A549 (cell line): ENCODE measurements at regions not wholly inside any gene's neighbourhood (a gene's known extent, or its start where the extent isn't known, plus 50 kb on each side); places are given as distances from the start of the nearest gene placed in this dataset.

Experiments used
- ATAC-seq, 2 experiments: fragments of 200-7000 bp in 1 of 2; fragments of >200 bp in 1 of 2; cut with Nextera tagmentation in 1 of 2; cut with Tn5 transposase in 1 of 2; 3 replicates each; pipeline versions ENCODE4 v1.8.0 to v1.9.1; 2018 to 2020; ENCODE audit warnings: mild to moderate bottlenecking in 1 of 2, moderate library complexity in 1 of 2
- CTCF ChIA-PET: fragments of 300-600 bp; sonication (Branson Sonifier 250); formaldehyde crosslinking; extraction: SDS; loops from one replicate; lab custom pipeline; 2021; ENCODE audit warnings: antibody characterized with exemption, inconsistent platforms; lab: Yijun Ruan, JAX
- POLR2A ChIA-PET: fragments of 350-600 bp; formaldehyde crosslinking; extraction: SDS; loops from one replicate; lab custom pipeline; 2021; ENCODE audit warnings: antibody characterized with exemption, inconsistent platforms; lab: Yijun Ruan, JAX
- DNase-seq, 2 experiments: peaks; one replicate each; pipeline versions ENCODE4 v3.0.0 to v3.0.0-alpha.2; 2011 to 2016; ENCODE audit warnings: low read depth in 1 of 2, low spot score in 1 of 2
- FAIRE-seq: peaks from 2 replicates; lab custom pipeline; 2011; peaks lifted over from hg19 to GRCh38; lab: Jason Lieb, UNC
- H3K27ac ChIP-seq, 2 experiments: fragments of >200 bp; sonication (Bioruptor Twin); formaldehyde crosslinking; 3 replicates each; pipeline ENCODE4 v1.5.1; 2016 to 2017
- H3K4me1 ChIP-seq: fragments of >200 bp; sonication (Bioruptor Twin); formaldehyde crosslinking; 3 replicates; pipeline ENCODE4 v1.6.1; 2016
- H3K4me2 ChIP-seq: fragments of >200 bp; sonication (Bioruptor Twin); formaldehyde crosslinking; 3 replicates; pipeline ENCODE4 v1.6.1; 2016
- H3K4me3 ChIP-seq: fragments of >200 bp; sonication (Bioruptor Twin); formaldehyde crosslinking; 3 replicates; pipeline ENCODE4 v1.5.1; 2016
- H3K9me3 ChIP-seq: fragments of >200 bp; sonication (Bioruptor Twin); formaldehyde crosslinking; 3 replicates; pipeline ENCODE4 v1.6.1; 2016
- CEBPB ChIP-seq, 2 experiments: fragments of >200 bp in 1 of 2; sonication (Bioruptor Twin) in 1 of 2; formaldehyde crosslinking in 1 of 2; IDR thresholded peaks; 2 replicates each; pipeline ENCODE4 v1.6.1; 2012 to 2016
- EP300 ChIP-seq, 2 experiments: fragments of >200 bp; sonication (Bioruptor Twin); formaldehyde crosslinking; IDR thresholded peaks; 2 replicates in 1 of 2; 3 replicates in 1 of 2; pipeline ENCODE4 v1.6.1; 2016 to 2017
- FOSL2 ChIP-seq, 2 experiments: fragments of 450-650 bp in 1 of 2; fragments of >200 bp in 1 of 2; sonication (Bioruptor Twin) in 1 of 2; formaldehyde crosslinking; IDR thresholded peaks; 2 replicates each; pipeline versions ENCODE4 v1.5.0 to v1.6.1; 2016 to 2020; ENCODE audit warnings: mild to moderate bottlenecking in 1 of 2, moderate library complexity in 1 of 2
- JUNB ChIP-seq: fragments of >200 bp; sonication (Bioruptor Twin); formaldehyde crosslinking; IDR thresholded peaks from 2 replicates; pipeline ENCODE4 v1.6.1; 2016
- KDM1A ChIP-seq: fragments of 200-600 bp; sonication (generic); IDR thresholded peaks from 2 replicates; pipeline ENCODE4 v1.6.1; 2016; ENCODE audit warnings: low read depth, mild to moderate bottlenecking
- KDM5A ChIP-seq: fragments of 200-600 bp; sonication (generic); IDR thresholded peaks from 2 replicates; pipeline ENCODE4 v1.6.1; 2016; ENCODE audit warnings: antibody characterized with exemption, mild to moderate bottlenecking
- MAZ ChIP-seq: fragments of 150-350 bp; IDR thresholded peaks from 2 replicates; pipeline ENCODE4 v1.6.1; 2014; ENCODE audit warnings: antibody characterized with exemption, low read depth, low read length, borderline replicate concordance
- MYC ChIP-seq: IDR thresholded peaks from 2 replicates; pipeline ENCODE4 v1.6.1; 2012; ENCODE audit warnings: mild to moderate bottlenecking, inconsistent platforms, low read length, improper control_type of control experiment, borderline replicate concordance
- RAD21 ChIP-seq, 2 experiments: fragments of >200 bp in 1 of 2; sonication (Bioruptor Twin) in 1 of 2; formaldehyde crosslinking in 1 of 2; IDR thresholded peaks in 1 of 2; conservative IDR thresholded peaks in 1 of 2; 2 replicates in 1 of 2; 3 replicates in 1 of 2; pipeline ENCODE4 v1.6.1; 2012 to 2018; ENCODE audit warnings: inconsistent platforms in 1 of 2
- RARB ChIP-seq: fragments of 250-450 bp; sonication (Bioruptor Pico); IDR thresholded peaks from 2 replicates; pipeline ENCODE4 v1.8.0; 2021; ENCODE audit warnings: mild to moderate bottlenecking, moderate library complexity
- RFX5 ChIP-seq: fragments of 450-650 bp; IDR thresholded peaks from 2 replicates; pipeline ENCODE4 v1.7.1; 2014; ENCODE audit warnings: antibody characterized with exemption, mild to moderate bottlenecking, moderate library complexity
- SMC3 ChIP-seq: fragments of >200 bp; sonication (Bioruptor Twin); formaldehyde crosslinking; IDR thresholded peaks from 3 replicates; pipeline ENCODE4 v1.6.1; 2018; ENCODE audit warnings: inconsistent platforms
- TFCP2L1 ChIP-seq: fragments of 250-450 bp; sonication (Bioruptor Pico); IDR thresholded peaks from 2 replicates; pipeline ENCODE4 v1.5.0; 2021; ENCODE audit warnings: mild to moderate bottlenecking
- TP53 ChIP-seq: fragments of 250-450 bp; sonication (Bioruptor Pico); IDR thresholded peaks from 2 replicates; pipeline ENCODE4 v1.5.0; 2021; ENCODE audit warnings: mild to moderate bottlenecking, moderate library complexity
- ZNF302 ChIP-seq: fragments of 250-450 bp; sonication (Bioruptor Pico); IDR thresholded peaks from 2 replicates; pipeline ENCODE4 v1.9.0; 2021; ENCODE audit warnings: inconsistent platforms, mild to moderate bottlenecking, moderate library complexity
- ZSCAN20 ChIP-seq: fragments of 250-450 bp; sonication (Bioruptor Pico); IDR thresholded peaks from 2 replicates; pipeline ENCODE4 v1.8.0; 2022; ENCODE audit warnings: mild to moderate bottlenecking, moderate library complexity
- TF ChIP-seq, protein P1 (sequence below): fragments of 250-450 bp; sonication (Bioruptor Pico); IDR thresholded peaks from 2 replicates; pipeline ENCODE4 v1.5.0; 2021; ENCODE audit warnings: mild to moderate bottlenecking, moderate library complexity, borderline replicate concordance
- TF ChIP-seq, protein P2 (sequence below): fragments of 200-600 bp; sonication (generic); IDR thresholded peaks from 2 replicates; pipeline ENCODE4 v1.6.1; 2016; ENCODE audit warnings: antibody characterized with exemption, mild to moderate bottlenecking, moderate library complexity
- TF ChIP-seq, protein P3 (sequence below): fragments of >200 bp; sonication (Bioruptor Twin); formaldehyde crosslinking; IDR thresholded peaks from 3 replicates; pipeline ENCODE4 v1.6.1; 2016
- TF ChIP-seq, protein P4 (sequence below): fragments of >200 bp; sonication (Bioruptor Twin); formaldehyde crosslinking; IDR thresholded peaks from 3 replicates; pipeline ENCODE4 v1.5.1; 2016

DNA sequence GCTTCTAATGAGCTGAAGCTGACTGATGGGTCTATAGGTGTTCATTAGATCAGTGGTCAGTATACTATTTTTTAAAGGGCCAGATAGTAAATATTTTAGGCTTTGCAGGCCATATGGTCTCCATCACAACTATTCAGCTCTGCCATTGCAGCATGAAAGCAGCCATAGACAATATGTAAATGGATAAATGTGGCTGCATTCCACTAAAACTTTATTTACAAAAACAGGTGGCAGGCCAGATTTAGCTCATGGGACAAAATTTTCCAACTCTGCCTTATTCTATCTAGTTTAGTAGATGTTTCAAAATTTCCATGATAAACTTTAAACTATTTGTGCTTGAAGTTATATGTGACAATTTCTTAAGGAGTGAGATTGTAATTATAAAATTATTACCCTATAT lies 339.3 kb downstream of the ABCC12 start:
- CTCF ChIA-PET, result no interaction called here
- POLR2A ChIA-PET, result no interaction called here
- TF ChIP-seq JUNB (no peak), TP53 (CRISPR knock-in tag) (no peak), RAD21 (conservative IDR thresholded peaks at IDR 0.05 in 1 of 2, IDR thresholded peaks at IDR 0.05 in 1 of 2) (no peak), RFX5 (no peak), CEBPB (IDR thresholded peaks at IDR 0.05) (no peak), KDM5A (no peak), MAZ (no peak), KDM1A (no peak), ZNF302 (CRISPR knock-in tag) (no peak), FOSL2 (IDR thresholded peaks at IDR 0.05) (no peak), FOSL2 (CRISPR knock-in tag; IDR thresholded peaks at IDR 0.05) (no peak), RARB (CRISPR knock-in tag) (no peak), SMC3 (no peak), MYC (no peak), ZSCAN20 (no peak), TFCP2L1 (CRISPR knock-in tag) (no peak), EP300 (IDR thresholded peaks at IDR 0.05) (no peak)
- TF ChIP-seq, protein P1, sequence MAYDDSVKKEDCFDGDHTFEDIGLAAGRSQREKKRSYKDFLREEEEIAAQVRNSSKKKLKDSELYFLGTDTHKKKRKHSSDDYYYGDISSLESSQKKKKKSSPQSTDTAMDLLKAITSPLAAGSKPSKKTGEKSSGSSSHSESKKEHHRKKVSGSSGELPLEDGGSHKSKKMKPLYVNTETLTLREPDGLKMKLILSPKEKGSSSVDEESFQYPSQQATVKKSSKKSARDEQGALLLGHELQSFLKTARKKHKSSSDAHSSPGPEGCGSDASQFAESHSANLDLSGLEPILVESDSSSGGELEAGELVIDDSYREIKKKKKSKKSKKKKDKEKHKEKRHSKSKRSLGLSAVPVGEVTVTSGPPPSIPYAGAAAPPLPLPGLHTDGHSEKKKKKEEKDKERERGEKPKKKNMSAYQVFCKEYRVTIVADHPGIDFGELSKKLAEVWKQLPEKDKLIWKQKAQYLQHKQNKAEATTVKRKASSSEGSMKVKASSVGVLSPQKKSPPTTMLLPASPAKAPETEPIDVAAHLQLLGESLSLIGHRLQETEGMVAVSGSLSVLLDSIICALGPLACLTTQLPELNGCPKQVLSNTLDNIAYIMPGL (CRISPR knock-in tag), result no peak
- TF ChIP-seq, protein P2, sequence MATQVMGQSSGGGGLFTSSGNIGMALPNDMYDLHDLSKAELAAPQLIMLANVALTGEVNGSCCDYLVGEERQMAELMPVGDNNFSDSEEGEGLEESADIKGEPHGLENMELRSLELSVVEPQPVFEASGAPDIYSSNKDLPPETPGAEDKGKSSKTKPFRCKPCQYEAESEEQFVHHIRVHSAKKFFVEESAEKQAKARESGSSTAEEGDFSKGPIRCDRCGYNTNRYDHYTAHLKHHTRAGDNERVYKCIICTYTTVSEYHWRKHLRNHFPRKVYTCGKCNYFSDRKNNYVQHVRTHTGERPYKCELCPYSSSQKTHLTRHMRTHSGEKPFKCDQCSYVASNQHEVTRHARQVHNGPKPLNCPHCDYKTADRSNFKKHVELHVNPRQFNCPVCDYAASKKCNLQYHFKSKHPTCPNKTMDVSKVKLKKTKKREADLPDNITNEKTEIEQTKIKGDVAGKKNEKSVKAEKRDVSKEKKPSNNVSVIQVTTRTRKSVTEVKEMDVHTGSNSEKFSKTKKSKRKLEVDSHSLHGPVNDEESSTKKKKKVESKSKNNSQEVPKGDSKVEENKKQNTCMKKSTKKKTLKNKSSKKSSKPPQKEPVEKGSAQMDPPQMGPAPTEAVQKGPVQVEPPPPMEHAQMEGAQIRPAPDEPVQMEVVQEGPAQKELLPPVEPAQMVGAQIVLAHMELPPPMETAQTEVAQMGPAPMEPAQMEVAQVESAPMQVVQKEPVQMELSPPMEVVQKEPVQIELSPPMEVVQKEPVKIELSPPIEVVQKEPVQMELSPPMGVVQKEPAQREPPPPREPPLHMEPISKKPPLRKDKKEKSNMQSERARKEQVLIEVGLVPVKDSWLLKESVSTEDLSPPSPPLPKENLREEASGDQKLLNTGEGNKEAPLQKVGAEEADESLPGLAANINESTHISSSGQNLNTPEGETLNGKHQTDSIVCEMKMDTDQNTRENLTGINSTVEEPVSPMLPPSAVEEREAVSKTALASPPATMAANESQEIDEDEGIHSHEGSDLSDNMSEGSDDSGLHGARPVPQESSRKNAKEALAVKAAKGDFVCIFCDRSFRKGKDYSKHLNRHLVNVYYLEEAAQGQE, result no peak
- TF ChIP-seq, protein P3, sequence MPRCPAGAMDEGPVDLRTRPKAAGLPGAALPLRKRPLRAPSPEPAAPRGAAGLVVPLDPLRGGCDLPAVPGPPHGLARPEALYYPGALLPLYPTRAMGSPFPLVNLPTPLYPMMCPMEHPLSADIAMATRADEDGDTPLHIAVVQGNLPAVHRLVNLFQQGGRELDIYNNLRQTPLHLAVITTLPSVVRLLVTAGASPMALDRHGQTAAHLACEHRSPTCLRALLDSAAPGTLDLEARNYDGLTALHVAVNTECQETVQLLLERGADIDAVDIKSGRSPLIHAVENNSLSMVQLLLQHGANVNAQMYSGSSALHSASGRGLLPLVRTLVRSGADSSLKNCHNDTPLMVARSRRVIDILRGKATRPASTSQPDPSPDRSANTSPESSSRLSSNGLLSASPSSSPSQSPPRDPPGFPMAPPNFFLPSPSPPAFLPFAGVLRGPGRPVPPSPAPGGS, result no peak
- TF ChIP-seq, protein P4, sequence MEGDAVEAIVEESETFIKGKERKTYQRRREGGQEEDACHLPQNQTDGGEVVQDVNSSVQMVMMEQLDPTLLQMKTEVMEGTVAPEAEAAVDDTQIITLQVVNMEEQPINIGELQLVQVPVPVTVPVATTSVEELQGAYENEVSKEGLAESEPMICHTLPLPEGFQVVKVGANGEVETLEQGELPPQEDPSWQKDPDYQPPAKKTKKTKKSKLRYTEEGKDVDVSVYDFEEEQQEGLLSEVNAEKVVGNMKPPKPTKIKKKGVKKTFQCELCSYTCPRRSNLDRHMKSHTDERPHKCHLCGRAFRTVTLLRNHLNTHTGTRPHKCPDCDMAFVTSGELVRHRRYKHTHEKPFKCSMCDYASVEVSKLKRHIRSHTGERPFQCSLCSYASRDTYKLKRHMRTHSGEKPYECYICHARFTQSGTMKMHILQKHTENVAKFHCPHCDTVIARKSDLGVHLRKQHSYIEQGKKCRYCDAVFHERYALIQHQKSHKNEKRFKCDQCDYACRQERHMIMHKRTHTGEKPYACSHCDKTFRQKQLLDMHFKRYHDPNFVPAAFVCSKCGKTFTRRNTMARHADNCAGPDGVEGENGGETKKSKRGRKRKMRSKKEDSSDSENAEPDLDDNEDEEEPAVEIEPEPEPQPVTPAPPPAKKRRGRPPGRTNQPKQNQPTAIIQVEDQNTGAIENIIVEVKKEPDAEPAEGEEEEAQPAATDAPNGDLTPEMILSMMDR, result no peak
- TF ChIP-seq, all 56 proteins: peak for 0
- ATAC-seq (no peak), FAIRE-seq (no peak), DNase-seq (no peak)
- Histone ChIP-seq H3K4me2 (no peak overlapping the region), H3K27ac (no peak overlapping the region), H3K4me3 (no peak overlapping the region), H3K4me1 (no peaks in the 10 kb centered on the region), H3K9me3 (no peaks in the 10 kb centered on the region; the same call in 2 of the 3 replicates)
